GM12878 (cell line): ENCODE measurements at regions not wholly inside any gene's neighbourhood (a gene's known extent, or its start where the extent isn't known, plus 50 kb on each side); places are given as distances from the start of the nearest gene placed in this dataset.

Source experiments
- ATAC-seq: fragments of 200-7000 bp; cut with Tn5 transposase; 3 replicates; pipeline ENCODE4 v1.9.1; 2020; ENCODE audit warnings: mild to moderate bottlenecking, moderate library complexity
- BruUV-seq: library from RNA; stranded (reverse); fragments of 400-500 nt; replicated peaks from 2 replicates; lab custom pipeline; 2021; lab: Mats Ljungman, UMichigan
- CTCF ChIA-PET: fragments of 300-600 bp; sonication (Branson Sonifier 250); formaldehyde crosslinking; extraction: SDS; loops from one replicate; lab custom pipeline; 2021; ENCODE audit warnings: inconsistent platforms; lab: Yijun Ruan, JAX
- POLR2A ChIA-PET: fragments of 350-600 bp; formaldehyde crosslinking; extraction: SDS; loops from one replicate; lab custom pipeline; 2021; ENCODE audit warnings: inconsistent platforms; lab: Charles Lee
- RAD21 ChIA-PET: fragments of 300-600 bp; sonication (Branson Sonifier 250); formaldehyde crosslinking; loops from one replicate; lab custom pipeline; 2023; ENCODE audit warnings: antibody characterized with exemption; ENCODE audit not compliant: unreplicated experiment; lab: Charles Lee
- SMC1A ChIA-PET: fragments of 300-600 bp; sonication (Branson Sonifier 250); formaldehyde crosslinking; loops from one replicate; lab custom pipeline; 2023; ENCODE audit not compliant: unreplicated experiment, uncharacterized antibody; lab: Charles Lee
- DNase-seq: peaks from one replicate; pipeline ENCODE4 v3.0.0-alpha.2; 2011; ENCODE audit warnings: low read depth, low spot score
- FAIRE-seq: peaks from 3 replicates; lab custom pipeline; 2011; peaks lifted over from hg19 to GRCh38; lab: Jason Lieb, UNC
- H2AFZ ChIP-seq: 2 replicates; pipeline ENCODE4 v1.6.0; 2011; ENCODE audit warnings: low read depth, low read length, control low read depth; ENCODE audit not compliant: control insufficient read depth
- H3K27ac ChIP-seq: 2 replicates; pipeline ENCODE4 v1.5.1; 2011; ENCODE audit warnings: control low read depth; ENCODE audit not compliant: control insufficient read depth, insufficient read depth
- H3K27me3 ChIP-seq, 2 experiments: replicated peaks in 1 of 2; 2 replicates each; pipeline versions ENCODE4 v1.6.0 to v1.6.1; 2011; ENCODE audit warnings: low read length in 1 of 2; ENCODE audit not compliant: control insufficient read depth in 2 of 2, insufficient read depth in 2 of 2
- H3K36me3 ChIP-seq, 2 experiments: 2 replicates each; pipeline ENCODE4 v1.5.1; 2011; ENCODE audit warnings: low read length in 1 of 2; ENCODE audit not compliant: control insufficient read depth in 2 of 2, insufficient read depth in 2 of 2
- H3K4me1 ChIP-seq: 2 replicates; pipeline ENCODE4 v1.6.1; 2011; ENCODE audit warnings: mild to moderate bottlenecking, low read length, moderate library complexity, mixed read lengths; ENCODE audit not compliant: control insufficient read depth, insufficient read depth
- H3K4me2 ChIP-seq: 2 replicates; pipeline ENCODE4 v1.6.0; 2011; ENCODE audit warnings: control low read depth; ENCODE audit not compliant: control insufficient read depth, insufficient read depth
- H3K4me3 ChIP-seq: fragments of 200-600 bp; sonication (generic); 2 replicates; pipeline ENCODE4 v1.5.1; 2016
- H3K79me2 ChIP-seq: 2 replicates; pipeline ENCODE4 v1.6.0; 2011; ENCODE audit warnings: low read length; ENCODE audit not compliant: control insufficient read depth, insufficient read depth
- H3K9ac ChIP-seq: 2 replicates; pipeline ENCODE4 v1.8.0; 2011; ENCODE audit warnings: low read length, control low read depth, mixed read lengths; ENCODE audit not compliant: control insufficient read depth, insufficient read depth
- H3K9me3 ChIP-seq: replicated peaks from 3 replicates; pipeline ENCODE4 v1.5.1; 2011; ENCODE audit warnings: mild to moderate bottlenecking, low read length; ENCODE audit not compliant: control insufficient read depth, insufficient read depth
- H4K20me1 ChIP-seq: 2 replicates; pipeline ENCODE4 v1.6.0; 2011; ENCODE audit not compliant: control insufficient read depth, insufficient read depth
- CTCF ChIP-seq, 3 experiments: IDR thresholded peaks in 2 of 3; conservative IDR thresholded peaks in 1 of 3; 2 replicates each; pipeline ENCODE4 v1.5.1; 2011; ENCODE audit warnings: low read depth in 3 of 3, low read length in 3 of 3, mild to moderate bottlenecking in 3 of 3, control low read depth in 2 of 3, moderate library complexity in 2 of 3, inconsistent platforms in 1 of 3, mixed read lengths in 1 of 3; ENCODE audit not compliant: control insufficient read depth in 2 of 3, insufficient read depth in 1 of 3; ENCODE audit errors: extremely low read depth in 1 of 3
- FOXM1 ChIP-seq: IDR thresholded peaks from 2 replicates; pipeline ENCODE4 v1.6.1; 2012; ENCODE audit warnings: low read depth, mild to moderate bottlenecking, inconsistent platforms, low read length, moderate library complexity
- GATAD2B ChIP-seq: fragments of 450-650 bp; conservative IDR thresholded peaks from 2 replicates; pipeline ENCODE4 v1.6.1; 2017; ENCODE audit warnings: low read depth, mild to moderate bottlenecking, moderate library complexity
- IRF4 ChIP-seq: IDR thresholded peaks from 2 replicates; pipeline ENCODE4 v1.6.1; 2011; ENCODE audit warnings: low read depth, low read length
- MYB ChIP-seq: fragments of 150-350 bp; IDR thresholded peaks from 2 replicates; pipeline ENCODE4 v1.6.1; 2014; ENCODE audit warnings: mild to moderate bottlenecking, low read depth, low read length, borderline replicate concordance
- SREBF1 ChIP-seq: IDR thresholded peaks from 2 replicates; pipeline ENCODE4 v1.6.1; 2012; ENCODE audit warnings: mild to moderate bottlenecking, low read length
- WGBS: methylation state at CpG from one replicate; pipeline ENCODE4 v1.1.6; 2016; ENCODE audit warnings: low lambda C conversion rate; ENCODE audit not compliant: insufficient replicate concordance, insufficient coverage; ENCODE audit errors: missing lambda C conversion rate; 5-methylcytosine and 5-hydroxymethylcytosine counted together
- in situ Hi-C: fragments of 300-500 bp; cut with MboI; formaldehyde crosslinking; loops from 9 replicates; pipeline ENCODE4 v1.14.3; 2018; ENCODE audit warnings: mixed read lengths
- intact Hi-C: fragments of 100-400 bp; cut with micrococcal nuclease; formaldehyde crosslinking; loops from one replicate; pipeline ENCODE4 v1.14.2; 2022; ENCODE audit not compliant: unreplicated experiment
- TF ChIP-seq, protein P1 (sequence below): fragments of 450-650 bp; IDR thresholded peaks from 2 replicates; pipeline ENCODE4 v1.6.1; 2016; ENCODE audit warnings: mild to moderate bottlenecking, moderate library complexity, borderline replicate concordance

- CTCF ChIA-PET: interaction anchor here (1.1 to 2.1 kb wide), 5 partner anchors 14 to 402 kb away, joined by 3 to 6 read pairs (median 5); no protein-coding TSS in a partner anchor
- 0% methylated on average over 1 of the region's 1 CpG for WGBS
- Histone ChIP-seq H3K4me2 (no peak overlapping the region), H3K27me3 (no peaks in the 10 kb centered on the region; a peak in 1 of 4 replicates), H3K27ac (no peak overlapping the region), H3K4me3 (no peak overlapping the region), H3K36me3 (no peaks in the 10 kb centered on the region), H3K4me1 (no peaks in the 10 kb centered on the region), H3K9ac (no peak overlapping the region), H3K9me3 (no peaks in the 10 kb centered on the region), H2AFZ (no peak overlapping the region), H3K79me2 (no peaks in the 10 kb centered on the region), H4K20me1 (no peaks in the 10 kb centered on the region)
- no TSS peak for BruUV-seq
- FAIRE-seq: no peak
- RAD21 ChIA-PET: no interaction called here
- SMC1A ChIA-PET: interaction anchor here (1.4 to 1.7 kb wide), 2 partner anchors 12 to 14 kb away, joined by 3 to 4 read pairs; no protein-coding TSS in a partner anchor
- TF ChIP-seq, protein P1, sequence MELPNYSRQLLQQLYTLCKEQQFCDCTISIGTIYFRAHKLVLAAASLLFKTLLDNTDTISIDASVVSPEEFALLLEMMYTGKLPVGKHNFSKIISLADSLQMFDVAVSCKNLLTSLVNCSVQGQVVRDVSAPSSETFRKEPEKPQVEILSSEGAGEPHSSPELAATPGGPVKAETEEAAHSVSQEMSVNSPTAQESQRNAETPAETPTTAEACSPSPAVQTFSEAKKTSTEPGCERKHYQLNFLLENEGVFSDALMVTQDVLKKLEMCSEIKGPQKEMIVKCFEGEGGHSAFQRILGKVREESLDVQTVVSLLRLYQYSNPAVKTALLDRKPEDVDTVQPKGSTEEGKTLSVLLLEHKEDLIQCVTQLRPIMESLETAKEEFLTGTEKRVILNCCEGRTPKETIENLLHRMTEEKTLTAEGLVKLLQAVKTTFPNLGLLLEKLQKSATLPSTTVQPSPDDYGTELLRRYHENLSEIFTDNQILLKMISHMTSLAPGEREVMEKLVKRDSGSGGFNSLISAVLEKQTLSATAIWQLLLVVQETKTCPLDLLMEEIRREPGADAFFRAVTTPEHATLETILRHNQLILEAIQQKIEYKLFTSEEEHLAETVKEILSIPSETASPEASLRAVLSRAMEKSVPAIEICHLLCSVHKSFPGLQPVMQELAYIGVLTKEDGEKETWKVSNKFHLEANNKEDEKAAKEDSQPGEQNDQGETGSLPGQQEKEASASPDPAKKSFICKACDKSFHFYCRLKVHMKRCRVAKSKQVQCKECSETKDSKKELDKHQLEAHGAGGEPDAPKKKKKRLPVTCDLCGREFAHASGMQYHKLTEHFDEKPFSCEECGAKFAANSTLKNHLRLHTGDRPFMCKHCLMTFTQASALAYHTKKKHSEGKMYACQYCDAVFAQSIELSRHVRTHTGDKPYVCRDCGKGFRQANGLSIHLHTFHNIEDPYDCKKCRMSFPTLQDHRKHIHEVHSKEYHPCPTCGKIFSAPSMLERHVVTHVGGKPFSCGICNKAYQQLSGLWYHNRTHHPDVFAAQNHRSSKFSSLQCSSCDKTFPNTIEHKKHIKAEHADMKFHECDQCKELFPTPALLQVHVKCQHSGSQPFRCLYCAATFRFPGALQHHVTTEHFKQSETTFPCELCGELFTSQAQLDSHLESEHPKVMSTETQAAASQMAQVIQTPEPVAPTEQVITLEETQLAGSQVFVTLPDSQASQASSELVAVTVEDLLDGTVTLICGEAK: no peak
- in situ Hi-C loops (no loop called here), intact Hi-C loops (no loop called here)
- DNase-seq: no peak
- POLR2A ChIA-PET: no interaction called here
- no peak for ATAC-seq
Observed at GRCh38 chr15:38842226-38842625, 277.6 kb upstream of the RASGRP1 start.

GRCh38 chr15:38843051-38843501 lies 278.5 kb upstream of the RASGRP1 start:
- TF ChIP-seq GATAD2B: no peak
- no peak for TF ChIP-seq SREBF1
- TF ChIP-seq MYB: no peak
- no peak for TF ChIP-seq IRF4
- no peak for TF ChIP-seq FOXM1
- TF ChIP-seq CTCF (IDR thresholded peaks at IDR 0.05 in 2 of 3, conservative IDR thresholded peaks at IDR 0.05 in 1 of 3; ENCODE audit: control insufficient read depth in 2 of 3, extremely low read depth in 1 of 3, insufficient read depth in 1 of 3, low read depth in 3 of 3, low read length in 3 of 3): no peak
- no peaks in the 10 kb centered on the region for H3K36me3 ChIP-seq
- POLR2A ChIA-PET: no interaction called here
- H3K4me3 ChIP-seq: no peak overlapping the region
- no peaks in the 10 kb centered on the region for H3K9me3 ChIP-seq
- in situ Hi-C loops: no loop called here
- no peak for ATAC-seq
- DNase-seq: no peak
- H4K20me1 ChIP-seq: no peaks in the 10 kb centered on the region
- SMC1A ChIA-PET: interaction anchor here (1.4 to 1.7 kb wide), 2 partner anchors 11 to 15 kb away, joined by 3 to 4 read pairs; no protein-coding TSS in a partner anchor
- H3K4me2 ChIP-seq: no peak overlapping the region
- BruUV-seq: no TSS peak
- intact Hi-C loops: no loop called here
- no peak for FAIRE-seq
- WGBS: 35% methylated on average over 3 of the region's 3 CpGs
- no peak overlapping the region for H3K27ac ChIP-seq
- H3K79me2 ChIP-seq: no peaks in the 10 kb centered on the region
- CTCF ChIA-PET: interaction anchor here (1.6 to 2.1 kb wide), 3 partner anchors 13 to 403 kb away, joined by 4 to 6 read pairs (median 6); no protein-coding TSS in a partner anchor
- H3K27me3 ChIP-seq: no peaks in the 10 kb centered on the region; a peak in 1 of 4 replicates
- no peak overlapping the region for H2AFZ ChIP-seq
- no peaks in the 10 kb centered on the region for H3K4me1 ChIP-seq
- H3K9ac ChIP-seq: no peak overlapping the region
- RAD21 ChIA-PET: no interaction called here
